ENCODE measurements at regions not wholly inside any gene's neighbourhood (a gene's known extent, or its start where the extent isn't known, plus 50 kb on each side); places are given as distances from the start of the nearest gene placed in this dataset.

DNA sequence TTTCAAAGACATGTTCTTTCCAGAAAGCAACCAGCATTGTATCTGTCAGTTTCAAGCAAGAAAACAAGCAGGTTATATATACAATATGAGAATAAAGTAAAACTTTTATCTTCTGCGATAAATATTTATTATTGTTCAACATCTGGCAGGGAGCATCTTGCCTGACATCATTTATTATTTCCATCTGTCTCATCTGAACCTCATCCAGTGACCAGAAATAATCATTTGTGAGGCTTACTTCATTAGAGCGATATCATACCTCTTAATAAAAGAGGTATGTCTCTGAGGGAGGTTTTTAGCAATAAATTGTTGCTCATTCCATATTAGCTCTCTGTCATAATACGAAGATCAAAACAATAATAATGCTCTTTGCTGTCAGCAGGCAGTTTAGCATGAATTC, 226.1 kb downstream of the CDC14C start:
- intact Hi-C loops (cut with DNase I; ENCODE audit: low total_unique reads) (no loop called here), in situ Hi-C loops (cut with MboI; ENCODE audit: low sequenced_read_pairs in 4 of 4) (no loop called here)
- TF ChIP-seq POLR2A (IDR thresholded peaks at IDR 0.05): no peak
- TF ChIP-seq, protein P1, sequence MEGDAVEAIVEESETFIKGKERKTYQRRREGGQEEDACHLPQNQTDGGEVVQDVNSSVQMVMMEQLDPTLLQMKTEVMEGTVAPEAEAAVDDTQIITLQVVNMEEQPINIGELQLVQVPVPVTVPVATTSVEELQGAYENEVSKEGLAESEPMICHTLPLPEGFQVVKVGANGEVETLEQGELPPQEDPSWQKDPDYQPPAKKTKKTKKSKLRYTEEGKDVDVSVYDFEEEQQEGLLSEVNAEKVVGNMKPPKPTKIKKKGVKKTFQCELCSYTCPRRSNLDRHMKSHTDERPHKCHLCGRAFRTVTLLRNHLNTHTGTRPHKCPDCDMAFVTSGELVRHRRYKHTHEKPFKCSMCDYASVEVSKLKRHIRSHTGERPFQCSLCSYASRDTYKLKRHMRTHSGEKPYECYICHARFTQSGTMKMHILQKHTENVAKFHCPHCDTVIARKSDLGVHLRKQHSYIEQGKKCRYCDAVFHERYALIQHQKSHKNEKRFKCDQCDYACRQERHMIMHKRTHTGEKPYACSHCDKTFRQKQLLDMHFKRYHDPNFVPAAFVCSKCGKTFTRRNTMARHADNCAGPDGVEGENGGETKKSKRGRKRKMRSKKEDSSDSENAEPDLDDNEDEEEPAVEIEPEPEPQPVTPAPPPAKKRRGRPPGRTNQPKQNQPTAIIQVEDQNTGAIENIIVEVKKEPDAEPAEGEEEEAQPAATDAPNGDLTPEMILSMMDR (IDR thresholded peaks at IDR 0.05 in 4 of 5, conservative IDR thresholded peaks at IDR 0.05 in 1 of 5): no peak

GRCh38 chr7:49151146-49151545, 226.8 kb downstream of the CDC14C start:
- no peaks in the 10 kb centered on the region for H3K4me1 ChIP-seq
- H3K4me3 ChIP-seq: no peak overlapping the region
- H3K9me3 ChIP-seq: no peaks in the 10 kb centered on the region
- TF ChIP-seq, protein P1 (IDR thresholded peaks at IDR 0.05 in 4 of 5, conservative IDR thresholded peaks at IDR 0.05 in 1 of 5): no peak
- TF ChIP-seq POLR2A (IDR thresholded peaks at IDR 0.05): no peak
- in situ Hi-C loops (cut with MboI; ENCODE audit: low sequenced_read_pairs in 4 of 4) (no loop called here), intact Hi-C loops (cut with DNase I; ENCODE audit: low total_unique reads) (no loop called here)
- no peak for ATAC-seq
- H3K27me3 ChIP-seq: no peaks in the 10 kb centered on the region
- H3K27ac ChIP-seq: no peak overlapping the region
- no peaks in the 10 kb centered on the region for H3K36me3 ChIP-seq
- no peak for DNase-seq

More for the DNA sequence above, 226.1 kb downstream of the CDC14C start:
- no peak overlapping the region for H3K4me3 ChIP-seq
- no peaks in the 10 kb centered on the region for H3K27me3 ChIP-seq
- H3K4me1 ChIP-seq: no peaks in the 10 kb centered on the region
- H3K9me3 ChIP-seq: no peaks in the 10 kb centered on the region
- no peak for DNase-seq
- no peaks in the 10 kb centered on the region for H3K36me3 ChIP-seq
- H3K27ac ChIP-seq: no peak overlapping the region
- no peak for ATAC-seq

GRCh38 chr7:49158321-49158720, 234.0 kb downstream of the CDC14C start:
- H3K36me3 ChIP-seq: no peaks in the 10 kb centered on the region
- DNase-seq (no peak), ATAC-seq (no peak)
- no peak for TF ChIP-seq POLR2A (IDR thresholded peaks at IDR 0.05)
- TF ChIP-seq, protein P1 (IDR thresholded peaks at IDR 0.05 in 4 of 5, conservative IDR thresholded peaks at IDR 0.05 in 1 of 5): no peak
- H3K9me3 ChIP-seq: no peaks in the 10 kb centered on the region
- intact Hi-C loops (cut with DNase I; ENCODE audit: low total_unique reads): no loop called here
- H3K4me3 ChIP-seq: no peak overlapping the region
- in situ Hi-C loops (cut with MboI; ENCODE audit: low sequenced_read_pairs in 4 of 4): no loop called here
- H3K4me1 ChIP-seq: no peaks in the 10 kb centered on the region
- H3K27me3 ChIP-seq: no peaks in the 10 kb centered on the region
- H3K27ac ChIP-seq: no peak overlapping the region

DNA sequence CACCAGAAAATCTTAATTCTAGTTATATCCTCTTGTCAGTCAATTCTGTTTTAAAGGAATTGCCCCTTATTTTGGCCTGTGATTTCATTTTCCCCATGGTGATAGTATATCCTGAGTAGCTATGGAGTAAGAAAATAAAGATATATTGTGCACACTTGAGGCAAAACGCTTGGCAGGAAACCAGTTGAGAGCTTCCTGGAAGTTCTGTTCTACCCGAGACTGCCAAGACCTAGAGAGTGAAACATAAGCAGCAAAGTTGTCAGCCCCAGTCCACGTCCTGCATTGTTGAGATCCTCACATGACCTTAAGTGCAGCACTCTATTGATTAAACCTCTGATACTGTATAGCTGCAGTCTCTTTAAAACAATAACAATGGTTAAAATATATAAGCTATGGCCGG, 235.2 kb downstream of the CDC14C start:
- DNase-seq (no peak), ATAC-seq (no peak)
- intact Hi-C loops (cut with DNase I; ENCODE audit: low total_unique reads): no loop called here
- TF ChIP-seq, protein P1 (IDR thresholded peaks at IDR 0.05 in 4 of 5, conservative IDR thresholded peaks at IDR 0.05 in 1 of 5): no peak
- TF ChIP-seq POLR2A (IDR thresholded peaks at IDR 0.05): no peak
- H3K27me3 ChIP-seq: no peaks in the 10 kb centered on the region
- no peak overlapping the region for H3K4me3 ChIP-seq
- no peaks in the 10 kb centered on the region for H3K36me3 ChIP-seq
- H3K9me3 ChIP-seq: no peaks in the 10 kb centered on the region
- H3K4me1 ChIP-seq: no peaks in the 10 kb centered on the region
- in situ Hi-C loops (cut with MboI; ENCODE audit: low sequenced_read_pairs in 4 of 4): no loop called here
- H3K27ac ChIP-seq: no peak overlapping the region

- Histone ChIP-seq H3K27ac (no peak overlapping the region), H3K4me1 (no peaks in the 10 kb centered on the region), H3K36me3 (no peaks in the 10 kb centered on the region), H3K27me3 (no peaks in the 10 kb centered on the region), H3K4me3 (no peak overlapping the region), H3K9me3 (no peaks in the 10 kb centered on the region)
- ATAC-seq (no peak), DNase-seq (no peak)
- TF ChIP-seq, protein P1 (IDR thresholded peaks at IDR 0.05 in 4 of 5, conservative IDR thresholded peaks at IDR 0.05 in 1 of 5): no peak
- TF ChIP-seq POLR2A (IDR thresholded peaks at IDR 0.05): no peak
- intact Hi-C loops (cut with DNase I; ENCODE audit: low total_unique reads) (no loop called here), in situ Hi-C loops (cut with MboI; ENCODE audit: low sequenced_read_pairs in 4 of 4) (no loop called here)
These were observed 242.1 kb downstream of the CDC14C start for GRCh38 chr7:49166441-49166840.
